ENCODE measurements at regions not wholly inside any gene's neighbourhood (a gene's known extent, or its start where the extent isn't known, plus 50 kb on each side); places are given as distances from the start of the nearest gene placed in this dataset.
"Not testable (repeated sequence)": the region's sequence is repeated elsewhere in the genome, so short reads cannot be mapped to it uniquely, and the experiment has no call there.

DNA sequence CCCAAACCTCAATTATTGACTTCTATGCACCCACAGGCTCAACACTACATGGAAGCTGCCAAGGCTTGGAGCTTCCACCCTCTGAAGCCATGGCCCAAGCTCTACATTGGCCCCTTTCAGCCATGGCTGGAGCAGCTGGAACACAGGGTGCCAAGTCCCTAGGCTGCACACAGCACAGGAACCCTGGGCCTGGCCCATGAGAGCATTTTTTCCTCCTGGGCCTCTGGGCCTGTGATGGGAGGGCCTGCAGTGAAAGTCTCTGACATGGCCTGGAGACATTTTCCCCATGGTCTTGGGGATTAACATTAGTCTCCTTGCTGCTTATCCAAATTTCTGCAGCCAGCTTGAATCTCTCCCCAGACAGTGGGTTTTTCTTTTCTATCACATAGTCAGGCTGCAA is 100.6 kb upstream of the NAV2 start:
- H3K36me3 ChIP-seq; H3K27me3 ChIP-seq (replicated peaks); H3K27ac ChIP-seq; DNase-seq (ENCODE audit: low read depth in 1 of 2, low spot score in 2 of 2); H3K4me1 ChIP-seq (replicated peaks); H3K4me3 ChIP-seq; H3K9me3 ChIP-seq (replicated peaks): not testable (repeated sequence)

DNA sequence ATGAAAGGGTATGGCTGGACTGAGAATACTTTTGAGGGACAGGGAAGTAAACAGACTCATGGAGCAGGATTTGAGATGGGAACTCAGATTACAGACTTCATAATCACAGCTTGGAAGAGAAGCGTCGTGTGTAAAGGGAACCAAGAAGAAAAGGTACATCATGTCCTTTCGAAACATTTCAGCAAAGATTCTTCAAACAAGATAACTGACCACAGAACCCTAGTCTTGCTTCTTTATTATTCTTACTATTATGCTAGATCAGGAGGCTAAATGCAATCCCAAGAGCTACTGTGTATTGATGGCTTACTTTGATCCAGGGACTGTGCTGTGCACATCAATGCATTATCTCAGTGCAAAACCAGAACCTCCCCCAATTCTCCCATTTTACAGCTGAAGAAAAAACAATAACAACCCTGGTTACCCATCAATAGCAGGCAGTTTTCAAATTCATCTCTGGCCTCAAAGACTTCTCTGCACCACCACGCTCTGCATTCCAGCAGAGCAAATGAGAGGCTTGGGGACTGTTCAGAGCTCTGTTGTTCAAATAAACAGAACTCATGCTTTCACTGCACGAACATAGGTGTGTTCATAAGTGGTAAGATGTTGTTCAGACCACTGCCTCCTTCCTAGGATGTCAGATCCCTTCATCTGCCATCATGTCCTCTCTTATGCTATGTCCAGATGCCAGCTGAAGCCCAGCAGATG is 104.8 kb upstream of the NAV2 start:
- no peak overlapping the region for H3K27ac ChIP-seq
- no peak overlapping the region for H3K4me3 ChIP-seq
- no peaks in the 10 kb centered on the region for H3K36me3 ChIP-seq
- H3K9me3 ChIP-seq (replicated peaks): no peaks in the 10 kb centered on the region
- H3K27me3 ChIP-seq (replicated peaks): no peaks in the 10 kb centered on the region
- peaks cover 8% of the 10 kb centered on the region; the same call in 1 of the 2 replicates for H3K4me1 ChIP-seq (replicated peaks)
- no peak for DNase-seq (ENCODE audit: low read depth in 1 of 2, low spot score in 2 of 2)

DNA sequence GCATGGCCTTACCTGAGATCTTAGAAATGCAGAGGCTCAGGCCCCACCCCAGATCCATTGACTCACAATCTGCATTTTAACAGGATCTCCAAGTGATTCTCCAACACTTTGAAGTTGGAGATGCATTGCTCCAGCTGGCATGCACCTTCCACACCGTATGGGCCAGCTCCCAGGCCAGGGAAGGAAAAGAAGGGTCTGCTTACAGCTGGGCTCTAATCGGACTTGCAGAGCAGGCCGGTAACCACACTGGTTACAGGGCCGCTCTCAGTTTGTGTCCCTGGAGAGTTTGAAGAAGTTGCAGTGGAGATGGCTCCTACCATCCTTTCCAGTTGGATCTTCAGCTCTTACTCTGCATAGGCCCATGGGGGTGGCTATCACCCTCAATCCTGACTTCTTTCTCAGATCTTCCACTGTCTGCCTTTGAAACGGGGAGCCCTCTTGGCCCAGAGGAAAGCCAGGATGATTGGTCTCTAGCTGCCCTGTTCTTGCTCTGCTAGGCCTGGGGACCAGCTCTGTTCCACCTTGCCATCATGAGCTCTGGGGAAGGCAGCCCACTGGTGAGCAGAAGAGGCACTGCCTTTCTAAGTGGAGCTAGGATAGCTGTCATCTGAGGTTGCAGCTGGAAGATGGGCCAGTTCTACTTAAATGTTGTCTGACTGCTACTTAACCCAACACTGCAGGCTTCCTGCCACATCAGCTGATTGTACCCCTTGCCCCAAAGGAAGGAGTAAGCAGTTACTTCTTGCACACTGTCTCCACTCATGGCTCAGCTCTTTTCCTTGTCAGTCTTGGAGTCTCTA is 105.6 kb upstream of the NAV2 start:
- Histone ChIP-seq H3K27me3 (replicated peaks) (no peaks in the 10 kb centered on the region), H3K36me3 (no peaks in the 10 kb centered on the region), H3K9me3 (replicated peaks) (no peaks in the 10 kb centered on the region), H3K4me1 (replicated peaks) (peaks cover 8% of the 10 kb centered on the region; the same call in 1 of the 2 replicates), H3K27ac (no peak overlapping the region), H3K4me3 (no peak overlapping the region)
- DNase-seq (ENCODE audit: low read depth in 1 of 2, low spot score in 2 of 2): no peak

DNA sequence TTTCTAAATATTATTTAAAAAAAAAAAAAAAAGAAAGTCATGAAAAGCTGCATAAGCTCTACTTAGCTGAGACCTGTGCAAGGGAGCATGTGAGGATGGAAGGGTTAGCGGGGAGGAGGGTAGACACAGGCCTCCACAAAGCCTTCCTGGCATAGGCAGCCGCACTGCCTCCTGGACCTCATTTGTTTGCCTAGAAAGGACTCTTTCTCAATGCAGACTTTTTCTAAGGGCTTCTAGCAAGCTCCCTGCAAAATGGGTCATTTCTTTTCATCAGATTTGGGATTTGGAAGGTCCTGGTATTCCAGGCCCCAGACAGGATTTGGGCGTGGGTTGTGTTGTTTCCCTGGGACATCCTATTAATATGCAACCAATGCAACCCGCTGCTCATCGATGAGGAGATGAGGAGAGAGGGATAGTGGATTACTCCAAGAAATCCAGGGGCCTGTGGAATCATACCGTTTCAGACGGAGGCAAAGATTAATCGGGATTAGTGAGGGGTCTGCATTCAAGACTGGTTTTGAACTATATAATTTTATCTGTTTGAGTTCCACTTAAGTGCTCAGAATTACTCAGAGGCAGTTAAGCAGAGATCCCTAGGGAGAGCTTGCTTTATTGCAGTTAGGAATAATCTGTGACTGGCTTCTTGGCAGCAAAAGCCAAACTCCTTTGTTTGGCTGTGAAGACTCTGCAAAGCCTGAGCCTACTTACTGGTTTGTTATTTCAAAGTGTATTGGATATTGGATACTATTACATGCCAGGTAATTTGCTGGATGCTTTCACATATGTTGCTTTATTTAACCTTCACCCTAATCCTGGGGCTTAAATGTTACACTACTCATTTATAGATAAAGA is 106.9 kb upstream of the NAV2 start:
- DNase-seq (ENCODE audit: low read depth in 1 of 2, low spot score in 2 of 2): no peak
- Histone ChIP-seq H3K27me3 (replicated peaks) (no peaks in the 10 kb centered on the region), H3K36me3 (no peaks in the 10 kb centered on the region), H3K9me3 (replicated peaks) (no peaks in the 10 kb centered on the region), H3K4me1 (replicated peaks) (peaks cover 8% of the 10 kb centered on the region; the same call in 1 of the 2 replicates), H3K4me3 (no peak overlapping the region), H3K27ac (no peak overlapping the region)

GRCh38 chr11:19604679-19605375 is 107.8 kb upstream of the NAV2 start:
- Histone ChIP-seq H3K36me3 (no peaks in the 10 kb centered on the region), H3K4me3 (no peak overlapping the region), H3K9me3 (replicated peaks) (no peaks in the 10 kb centered on the region), H3K27ac (no peak overlapping the region), H3K4me1 (replicated peaks) (peaks cover 10% of the 10 kb centered on the region), H3K27me3 (replicated peaks) (no peaks in the 10 kb centered on the region)
- no peak for DNase-seq (ENCODE audit: low read depth in 1 of 2, low spot score in 2 of 2)

GRCh38 chr11:19603771-19604170 is 108.9 kb upstream of the NAV2 start:
- no peak for DNase-seq (ENCODE audit: low read depth in 1 of 2, low spot score in 2 of 2)
- H3K4me3 ChIP-seq: no peak overlapping the region
- H3K27me3 ChIP-seq (replicated peaks): no peaks in the 10 kb centered on the region
- H3K36me3 ChIP-seq: no peaks in the 10 kb centered on the region
- H3K9me3 ChIP-seq (replicated peaks): no peaks in the 10 kb centered on the region
- H3K4me1 ChIP-seq (replicated peaks): peaks cover 21% of the 10 kb centered on the region
- no peak overlapping the region for H3K27ac ChIP-seq

- H3K36me3 ChIP-seq: no peaks in the 10 kb centered on the region
- DNase-seq (ENCODE audit: low read depth in 1 of 2, low spot score in 2 of 2): no peak
- no peak overlapping the region for H3K27ac ChIP-seq
- peaks cover 25% of the 10 kb centered on the region for H3K4me1 ChIP-seq (replicated peaks)
- H3K9me3 ChIP-seq (replicated peaks): no peaks in the 10 kb centered on the region
- H3K27me3 ChIP-seq (replicated peaks): no peaks in the 10 kb centered on the region
- no peak overlapping the region for H3K4me3 ChIP-seq
Measured at GRCh38 chr11:19602891-19603290, 109.7 kb upstream of the NAV2 start.

DNA sequence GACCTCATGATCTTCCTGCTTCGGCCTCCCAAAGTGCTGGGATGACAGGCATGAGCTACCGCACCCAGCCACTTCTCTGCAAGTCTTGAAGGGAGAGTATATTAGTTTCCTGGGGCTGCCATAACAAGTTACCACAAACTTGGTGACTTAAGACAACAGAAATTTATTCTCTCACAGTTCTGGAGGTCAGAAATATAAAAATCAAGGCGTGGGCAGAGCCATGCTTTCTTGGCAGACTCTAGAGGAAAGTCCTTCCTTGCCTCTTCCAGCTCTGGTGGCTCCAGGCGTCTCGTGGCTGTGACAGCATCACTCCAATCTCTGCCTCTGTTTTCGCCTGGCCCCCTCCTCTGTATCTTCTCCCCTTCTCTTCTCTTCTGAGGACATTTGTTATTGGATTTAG is 110.2 kb upstream of the NAV2 start:
- Histone ChIP-seq H3K4me3 (no peak overlapping the region), H3K4me1 (replicated peaks) (peaks cover 27% of the 10 kb centered on the region), H3K27me3 (replicated peaks) (no peaks in the 10 kb centered on the region), H3K27ac (no peak overlapping the region), H3K36me3 (no peaks in the 10 kb centered on the region), H3K9me3 (replicated peaks) (no peaks in the 10 kb centered on the region)
- no peak for DNase-seq (ENCODE audit: low read depth in 1 of 2, low spot score in 2 of 2)

DNA sequence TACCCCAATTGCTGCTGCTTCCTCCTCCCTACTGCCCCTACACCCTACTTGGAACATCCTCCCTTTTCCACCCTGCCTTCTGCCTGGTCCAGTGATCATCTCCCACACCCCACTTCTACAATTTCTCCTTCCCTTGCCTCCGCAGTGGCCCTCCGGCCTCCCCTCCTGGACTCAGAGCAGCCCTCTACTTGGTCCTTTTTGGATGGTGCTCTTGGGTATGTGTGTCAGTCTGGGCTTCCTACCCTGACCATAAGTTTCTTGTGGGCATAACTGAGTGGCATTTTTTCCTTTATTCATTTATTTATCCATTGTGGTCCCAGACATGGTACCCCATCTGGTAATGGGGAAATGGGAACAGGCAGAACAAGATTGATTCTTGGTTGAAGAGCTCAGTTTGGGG is 111.4 kb upstream of the NAV2 start:
- H3K4me1 ChIP-seq (replicated peaks): peaks cover 38% of the 10 kb centered on the region
- DNase-seq (ENCODE audit: low read depth in 1 of 2, low spot score in 2 of 2): no peak
- H3K4me3 ChIP-seq: no peak overlapping the region

GRCh38 chr11:19599681-19600080 is 113.0 kb upstream of the NAV2 start:
- Histone ChIP-seq H3K9me3 (replicated peaks) (no peaks in the 10 kb centered on the region), H3K27ac (no peak overlapping the region)
- DNase-seq (ENCODE audit: low read depth in 1 of 2, low spot score in 2 of 2): no peak

More for the DNA sequence above, 111.4 kb upstream of the NAV2 start:
- Histone ChIP-seq H3K9me3 (replicated peaks) (no peaks in the 10 kb centered on the region), H3K27me3 (replicated peaks) (no peaks in the 10 kb centered on the region), H3K27ac (no peak overlapping the region), H3K36me3 (no peaks in the 10 kb centered on the region)

GRCh38 chr11:19598876-19599486 is 113.7 kb upstream of the NAV2 start:
- DNase-seq (ENCODE audit: low read depth in 1 of 2, low spot score in 2 of 2): no peak
- no peaks in the 10 kb centered on the region for H3K9me3 ChIP-seq (replicated peaks)
- H3K36me3 ChIP-seq: no peaks in the 10 kb centered on the region
- peak overlapping the region; percentile 28 for H3K4me3 ChIP-seq
- peaks cover 54% of the 10 kb centered on the region for H3K4me1 ChIP-seq (replicated peaks)
- H3K27me3 ChIP-seq (replicated peaks): no peaks in the 10 kb centered on the region
- no peak overlapping the region; the same call in 1 of the 2 replicates for H3K27ac ChIP-seq

More at GRCh38 chr11:19599681-19600080, 113.0 kb upstream of the NAV2 start:
- no peaks in the 10 kb centered on the region for H3K36me3 ChIP-seq
- no peak overlapping the region for H3K4me3 ChIP-seq
- peaks cover 54% of the 10 kb centered on the region for H3K4me1 ChIP-seq (replicated peaks)
- H3K27me3 ChIP-seq (replicated peaks): no peaks in the 10 kb centered on the region

DNA sequence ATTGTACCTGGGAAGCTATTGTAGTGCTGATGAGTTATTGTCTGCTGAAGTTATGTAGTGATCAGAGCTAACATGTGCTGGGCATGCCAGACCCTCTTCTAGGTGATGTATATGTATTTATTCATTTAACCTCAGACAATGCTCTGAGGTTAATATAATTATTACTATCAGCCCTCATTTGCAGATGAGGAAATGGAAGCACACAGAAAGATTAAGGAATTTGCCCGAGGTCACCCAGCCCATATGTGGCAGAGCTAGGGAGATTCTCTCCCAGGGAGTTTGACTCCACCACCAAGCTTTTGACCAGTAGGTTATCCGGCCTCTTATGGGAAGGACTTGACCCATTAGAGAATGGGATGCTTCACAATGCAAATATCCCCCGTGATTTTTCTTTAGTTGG is 114.2 kb upstream of the NAV2 start:
- Histone ChIP-seq H3K9me3 (replicated peaks) (no peaks in the 10 kb centered on the region), H3K27me3 (replicated peaks) (no peaks in the 10 kb centered on the region), H3K4me3 (peak overlapping the region; percentile 28), H3K4me1 (replicated peaks) (peaks cover 54% of the 10 kb centered on the region), H3K27ac (0 out of 2 replicates have a peak overlapping the region, but pooled peaks have one; percentile 6), H3K36me3 (no peaks in the 10 kb centered on the region)
- no peak for DNase-seq (ENCODE audit: low read depth in 1 of 2, low spot score in 2 of 2)

DNA sequence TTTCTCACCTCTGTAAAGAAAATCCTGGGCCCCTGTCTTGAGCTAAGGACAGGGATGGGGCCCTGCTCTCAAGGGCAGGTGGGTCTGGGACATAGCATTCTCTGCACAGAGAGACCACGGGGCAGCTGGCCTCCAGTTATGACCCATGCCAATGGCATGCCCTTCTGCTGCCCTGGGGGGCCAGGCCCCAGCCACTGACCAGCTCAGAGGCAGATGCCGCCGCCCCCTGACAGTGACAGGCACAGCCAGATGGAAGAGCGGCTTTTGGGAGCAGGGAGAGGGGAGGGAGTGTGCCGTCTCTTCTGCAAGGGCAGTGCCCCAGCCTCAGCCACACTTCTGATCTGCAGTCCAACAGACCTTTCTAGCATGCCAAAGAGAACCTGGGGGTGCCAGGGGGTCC is 114.8 kb upstream of the NAV2 start:
- H3K27ac ChIP-seq: peak overlapping the region; percentile 89

More for the DNA sequence above, 114.8 kb upstream of the NAV2 start:
- Histone ChIP-seq H3K9me3 (replicated peaks) (no peaks in the 10 kb centered on the region), H3K4me3 (peak overlapping the region; percentile 28), H3K36me3 (no peaks in the 10 kb centered on the region), H3K4me1 (replicated peaks) (peaks cover 54% of the 10 kb centered on the region), H3K27me3 (replicated peaks) (no peaks in the 10 kb centered on the region)
- DNase-seq (ENCODE audit: low read depth in 1 of 2, low spot score in 2 of 2): peak; percentile 37 to 61

Data from SJSA1 (cell line).